ENCODE measurements at regions not wholly inside any gene's neighbourhood (a gene's known extent, or its start where the extent isn't known, plus 50 kb on each side); places are given as distances from the start of the nearest gene placed in this dataset.
A peak's percentile ranks its signal among the peaks of the same experiment; 100 is the strongest.

DNA sequence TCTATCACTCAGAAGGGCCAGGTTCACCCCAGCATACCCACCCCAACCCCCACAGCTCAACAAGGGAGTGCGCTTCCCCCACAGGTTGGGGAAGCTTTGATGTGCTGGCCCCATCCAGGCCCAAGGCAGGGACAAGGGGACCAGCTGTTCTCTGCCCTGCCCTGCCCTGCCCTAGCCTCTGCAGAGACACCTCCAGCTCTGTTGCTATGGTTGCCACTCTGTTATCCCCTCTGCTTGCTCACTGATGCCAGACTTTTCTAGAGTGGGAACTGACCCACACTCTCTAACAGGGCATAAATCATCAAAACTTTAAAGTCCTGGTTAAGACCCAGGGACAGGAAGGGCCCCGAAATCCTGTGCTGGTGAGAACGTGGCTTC, 50.4 kb upstream of the ENPP7 start:
- no peak for DNase-seq (ENCODE audit: low spot score)

DNA sequence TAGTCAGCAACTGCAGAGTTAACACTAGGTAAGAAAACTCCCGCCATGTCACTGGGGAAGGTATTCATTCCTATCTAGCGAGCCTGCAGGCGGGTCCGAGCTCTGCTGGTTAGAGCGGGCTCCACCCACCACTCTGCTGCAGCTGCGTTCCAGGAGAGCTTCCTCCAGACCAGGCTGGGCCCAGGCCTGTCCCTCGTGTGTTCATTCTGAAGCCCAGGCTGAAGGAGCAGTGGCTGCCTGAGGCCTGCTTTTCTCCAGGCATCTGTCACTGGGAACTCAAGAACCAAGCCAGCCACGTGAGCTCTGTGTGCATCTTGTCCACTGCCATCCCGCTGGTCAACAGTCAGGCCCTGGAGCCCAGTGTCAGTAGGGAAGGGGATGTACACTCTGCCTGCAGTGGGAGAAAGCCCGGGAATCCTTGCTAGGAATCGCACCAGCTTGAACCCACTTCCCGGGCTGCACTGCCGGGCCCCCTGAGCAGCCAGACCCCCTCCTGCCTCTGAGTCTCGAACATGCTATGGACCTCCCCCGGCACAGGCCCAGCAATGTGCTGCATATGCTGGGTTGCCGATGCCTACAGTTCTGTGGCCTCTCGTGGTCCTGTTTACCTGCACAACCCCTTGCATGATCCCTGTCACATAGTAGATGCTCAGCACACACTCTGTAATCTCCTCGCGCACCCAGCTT, 51.0 kb upstream of the ENPP7 start:
- DNase-seq (ENCODE audit: low spot score): no peak

DNA sequence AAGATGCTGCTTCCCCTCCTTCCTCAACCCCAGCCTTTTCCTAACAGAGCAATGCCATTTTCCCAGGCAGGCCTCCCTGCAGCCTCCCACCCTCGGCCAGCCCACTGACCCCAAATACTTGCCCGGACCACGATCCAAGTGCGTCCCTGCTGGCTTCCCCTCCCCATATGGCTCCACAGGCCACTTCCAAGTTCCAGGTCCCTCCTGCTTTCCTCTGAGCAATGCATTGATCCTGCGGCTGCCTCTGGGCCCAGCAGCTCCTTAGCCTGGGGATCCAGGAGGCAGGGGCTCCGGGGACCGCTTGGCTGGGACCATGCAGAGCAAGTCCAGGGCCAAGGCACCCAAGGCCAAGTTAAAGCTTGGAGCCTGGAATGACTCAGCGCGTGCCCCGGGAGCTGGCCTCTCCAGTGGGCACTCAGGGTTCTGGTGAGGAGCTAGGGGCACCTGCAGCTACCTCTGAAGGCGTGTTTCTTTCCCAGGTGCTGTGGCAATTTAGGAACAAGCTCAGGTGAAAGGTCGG, 51.9 kb upstream of the ENPP7 start:
- no peak for DNase-seq (ENCODE audit: low spot score)

DNA sequence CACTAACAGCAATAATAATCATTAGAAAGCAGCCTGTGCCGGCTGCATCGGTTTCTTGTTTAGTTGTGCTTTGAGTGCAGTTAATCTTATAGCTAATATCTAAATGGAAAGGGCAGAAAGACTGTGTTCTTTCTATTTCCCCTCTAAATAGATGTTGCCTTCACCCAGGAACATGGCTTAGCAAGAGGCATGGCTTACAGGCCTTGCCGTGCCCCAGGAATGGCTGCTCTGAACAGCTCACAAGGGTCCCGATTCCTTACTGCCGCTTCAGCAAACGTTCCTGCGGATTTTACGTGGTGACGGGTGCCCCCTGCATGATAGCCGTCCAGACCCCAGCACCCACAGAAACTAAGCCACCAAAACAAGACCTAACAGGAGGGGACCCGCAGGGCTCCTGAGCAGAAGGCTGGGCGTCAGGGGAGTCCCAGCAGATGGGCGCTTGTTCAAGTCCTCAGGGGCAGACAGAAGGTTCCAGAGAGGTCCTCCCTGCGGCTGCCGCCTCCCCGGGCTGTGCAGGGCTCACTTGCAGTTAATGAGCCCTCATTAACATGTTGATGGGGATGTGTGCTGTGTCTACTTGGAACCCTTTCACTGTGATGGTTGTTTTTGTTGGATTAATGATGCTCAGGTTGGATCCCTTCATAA, 52.5 kb upstream of the ENPP7 start:
- no peak for DNase-seq (ENCODE audit: low spot score)

DNA sequence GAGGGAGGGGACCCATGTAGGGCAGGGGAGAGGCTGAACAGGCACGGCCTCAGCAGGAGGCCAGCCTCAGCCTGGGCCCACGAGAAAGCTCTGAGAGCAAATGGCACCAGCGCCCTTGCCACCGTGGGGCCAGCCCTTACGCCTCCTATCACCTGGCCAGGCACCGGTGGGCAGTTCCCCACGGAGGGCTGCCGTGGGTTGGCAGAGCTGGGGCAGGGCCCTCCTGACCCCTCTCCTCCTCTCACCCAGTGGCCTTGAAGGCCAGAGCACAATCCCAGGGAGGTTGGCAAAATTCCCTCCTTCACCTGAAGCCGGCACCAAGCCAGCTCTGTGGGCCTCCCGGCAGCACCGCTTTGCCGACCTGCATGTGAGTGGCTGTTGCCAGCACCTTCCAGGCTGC, 53.1 kb upstream of the ENPP7 start:
- no peak for DNase-seq (ENCODE audit: low spot score)

DNA sequence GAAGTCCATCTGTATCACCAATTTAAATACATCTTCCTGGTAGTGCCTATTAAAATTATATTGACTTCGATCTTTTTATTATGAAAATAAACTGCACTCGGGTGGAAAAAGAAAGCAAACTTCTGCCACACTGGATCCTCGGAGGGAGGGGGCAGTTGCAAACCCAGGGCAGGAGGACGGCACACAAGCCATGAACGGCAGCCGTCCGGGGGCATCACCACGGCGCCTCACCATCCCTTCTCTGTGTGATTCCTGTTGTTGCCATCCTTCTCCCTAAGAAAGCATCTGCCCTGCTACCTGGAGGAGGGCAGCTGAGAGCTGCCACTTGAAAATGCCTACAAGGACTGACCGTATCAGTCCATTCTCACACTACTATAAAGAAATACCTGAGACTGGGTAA, 53.9 kb upstream of the ENPP7 start:
- DNase-seq (ENCODE audit: low spot score): no peak

DNA sequence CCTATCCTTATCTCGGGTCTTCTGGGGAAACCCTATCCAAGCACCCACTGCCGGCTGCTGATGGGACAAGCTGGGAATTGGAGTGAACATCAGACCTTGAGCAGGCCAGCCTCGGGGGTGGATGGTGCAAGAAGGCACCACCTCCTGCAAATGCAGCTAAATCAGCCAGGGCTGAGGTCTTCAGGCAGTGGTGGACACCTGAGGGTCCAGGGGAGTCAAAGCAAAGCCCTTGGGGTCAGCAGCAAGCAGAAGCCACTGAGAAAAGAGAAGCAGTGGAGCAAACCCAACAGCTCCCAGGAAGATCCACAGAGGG, 55.4 kb upstream of the ENPP7 start:
- DNase-seq (ENCODE audit: low spot score): no peak

DNA sequence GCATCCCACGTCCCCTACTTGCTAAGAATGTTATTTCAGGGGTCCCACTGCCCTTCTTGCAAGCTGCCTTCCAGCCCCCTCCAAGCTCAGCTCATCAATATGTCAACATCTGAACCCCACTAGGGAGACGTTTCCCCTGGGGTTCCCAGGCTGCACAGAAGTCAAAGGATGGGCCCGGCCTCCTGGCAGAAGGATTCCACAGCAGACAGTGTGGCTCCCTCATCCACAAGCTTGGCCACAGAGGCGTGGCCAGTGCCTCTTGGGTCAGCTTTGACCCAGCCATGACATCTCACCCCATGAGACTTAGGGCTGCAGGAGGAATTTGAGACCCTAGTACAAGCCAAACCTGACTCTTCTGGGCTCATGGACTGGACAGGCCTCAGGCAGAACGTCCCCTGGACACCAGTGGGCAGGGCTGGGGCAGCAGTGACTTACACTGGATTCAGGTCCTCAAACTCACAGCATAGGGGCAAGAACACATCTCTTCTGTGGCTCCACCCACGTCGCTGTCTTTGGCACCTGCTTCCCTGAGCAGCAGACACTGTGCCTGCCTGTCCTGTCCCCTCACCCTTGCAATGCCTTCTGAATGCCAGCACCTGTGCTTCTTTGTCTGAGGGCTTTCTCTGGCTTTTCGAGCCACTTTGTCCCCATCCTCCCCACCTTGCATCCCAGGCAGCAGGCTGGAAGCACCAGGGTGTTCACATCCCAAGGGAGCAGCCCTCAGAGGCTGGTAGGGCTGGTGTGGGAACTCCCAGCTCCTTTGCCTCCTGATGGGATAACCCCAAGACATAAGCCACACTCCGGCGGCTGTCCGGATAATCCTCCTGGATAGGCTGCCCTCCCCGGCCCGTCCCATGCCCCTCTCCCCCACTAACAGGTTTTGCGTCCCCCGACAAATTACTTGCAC, 56.0 kb upstream of the ENPP7 start:
- DNase-seq (ENCODE audit: low spot score): no peak

DNA sequence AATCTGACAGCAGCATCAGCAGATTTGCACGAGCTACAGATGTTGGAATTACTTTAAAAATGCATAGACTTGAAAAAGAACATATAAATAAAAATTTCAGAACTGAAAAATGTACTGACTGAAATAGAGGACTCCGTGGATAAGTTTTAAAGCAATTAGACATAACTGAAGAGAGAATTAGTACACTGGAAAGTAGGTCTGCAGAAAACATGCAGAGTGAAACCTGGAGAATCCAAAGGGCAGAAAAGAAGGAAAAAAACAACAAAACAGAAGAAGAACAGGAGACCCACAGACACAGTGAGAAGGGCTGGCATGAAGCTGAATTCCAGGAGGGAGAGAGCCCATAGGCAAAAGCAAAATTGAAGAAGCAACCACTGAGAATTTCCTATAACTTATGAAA, 57.2 kb upstream of the ENPP7 start:
- no peak for DNase-seq (ENCODE audit: low spot score)

DNA sequence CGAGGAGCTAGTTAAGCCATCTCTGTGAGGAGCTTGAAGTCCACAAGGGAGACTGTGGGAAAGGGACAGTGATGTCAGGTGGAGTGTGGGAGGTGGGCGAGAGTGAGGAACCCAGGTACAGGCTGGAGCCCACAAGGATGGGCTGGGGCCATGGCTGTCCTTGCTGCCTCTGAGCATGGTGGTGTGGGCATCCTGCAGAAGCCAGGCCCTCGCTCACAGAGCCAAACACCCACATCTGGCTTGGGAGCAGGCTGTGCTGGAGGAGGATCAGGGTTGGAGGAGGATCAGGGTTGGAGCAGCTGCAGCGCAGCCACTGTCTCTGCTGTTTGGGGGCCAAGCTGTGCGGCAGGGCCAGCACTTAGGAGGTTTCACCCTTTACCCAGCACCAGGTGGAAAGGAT, 58.2 kb upstream of the ENPP7 start:
- no peak for DNase-seq (ENCODE audit: low spot score)

DNA sequence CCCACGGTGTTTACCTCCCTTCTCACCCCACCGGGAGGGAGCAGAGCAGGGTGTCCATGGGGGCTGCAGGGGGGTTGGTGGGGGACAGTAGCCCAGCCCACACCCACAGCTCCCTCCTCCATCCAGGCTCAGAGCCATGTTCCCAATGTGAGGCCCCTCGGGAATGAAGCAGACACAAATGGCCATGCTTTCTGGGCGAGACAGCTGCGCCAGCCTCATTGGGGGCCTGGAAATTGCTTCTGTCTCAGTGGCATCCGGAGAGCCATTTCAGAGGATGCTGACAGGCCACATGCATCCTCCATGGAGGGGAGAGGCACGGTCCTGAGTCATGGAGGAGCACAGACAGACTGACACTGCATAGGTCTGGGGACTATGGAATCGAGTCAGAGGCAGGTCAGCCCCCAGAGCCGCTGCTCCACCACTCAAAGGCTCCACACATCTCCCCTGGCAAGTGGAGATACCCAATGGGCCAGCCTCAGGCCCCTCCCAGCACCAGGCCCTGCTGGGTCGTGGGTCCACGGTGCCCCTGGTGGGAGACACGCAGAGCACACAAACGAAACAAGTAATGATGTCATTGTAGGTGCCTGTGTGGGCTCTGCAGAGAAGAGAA, 59.6 kb upstream of the ENPP7 start:
- DNase-seq (ENCODE audit: low spot score): peak; percentile 58

DNA sequence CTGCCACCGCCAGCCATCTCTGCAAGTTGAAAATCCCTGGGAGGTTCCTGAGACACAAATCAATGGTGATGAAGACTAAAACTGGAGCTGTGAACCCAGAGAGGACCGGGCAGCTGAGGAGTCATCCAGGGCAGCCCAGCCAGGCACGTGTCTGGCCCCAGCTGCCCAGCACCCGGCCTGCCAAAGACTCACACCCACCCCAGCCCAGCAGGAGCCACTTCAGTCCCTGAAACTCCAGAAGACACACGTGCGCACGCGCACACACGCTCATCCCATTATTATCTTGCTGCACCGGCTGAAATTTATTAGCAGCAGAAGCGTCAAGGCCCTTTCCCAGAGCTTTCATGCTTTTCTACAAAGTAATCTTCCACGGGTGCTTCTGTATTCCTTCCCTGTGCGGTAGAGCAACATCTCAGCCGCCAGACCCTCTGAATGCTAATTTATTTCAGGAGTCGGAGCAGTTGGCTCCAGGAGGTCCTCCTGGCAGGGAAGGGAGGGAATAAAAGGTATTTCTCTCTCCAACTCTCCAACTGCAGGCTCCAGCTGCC, 59.8 kb upstream of the RBFOX3 start:
- DNase-seq (ENCODE audit: low spot score): no peak

DNA sequence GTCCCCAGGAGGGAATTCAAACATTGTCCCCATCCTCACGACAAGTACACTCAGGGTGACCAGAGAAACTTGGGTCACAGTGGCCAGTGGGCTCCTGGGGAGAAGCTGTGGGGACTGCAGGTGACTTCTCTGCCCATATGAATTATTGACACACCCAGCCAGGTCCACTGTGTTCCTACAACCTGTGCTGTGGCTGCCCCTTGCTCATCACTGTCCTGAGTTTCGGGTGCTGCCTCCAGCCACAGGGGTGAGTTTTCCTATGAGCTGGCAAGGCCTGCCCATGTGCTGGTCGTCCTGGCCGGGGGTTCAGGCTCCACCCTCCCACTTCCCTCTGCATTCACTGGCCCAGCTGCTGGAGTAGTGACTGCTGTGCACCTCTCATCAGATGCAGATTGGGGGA, 59.0 kb upstream of the RBFOX3 start:
- DNase-seq (ENCODE audit: low spot score): no peak

DNA sequence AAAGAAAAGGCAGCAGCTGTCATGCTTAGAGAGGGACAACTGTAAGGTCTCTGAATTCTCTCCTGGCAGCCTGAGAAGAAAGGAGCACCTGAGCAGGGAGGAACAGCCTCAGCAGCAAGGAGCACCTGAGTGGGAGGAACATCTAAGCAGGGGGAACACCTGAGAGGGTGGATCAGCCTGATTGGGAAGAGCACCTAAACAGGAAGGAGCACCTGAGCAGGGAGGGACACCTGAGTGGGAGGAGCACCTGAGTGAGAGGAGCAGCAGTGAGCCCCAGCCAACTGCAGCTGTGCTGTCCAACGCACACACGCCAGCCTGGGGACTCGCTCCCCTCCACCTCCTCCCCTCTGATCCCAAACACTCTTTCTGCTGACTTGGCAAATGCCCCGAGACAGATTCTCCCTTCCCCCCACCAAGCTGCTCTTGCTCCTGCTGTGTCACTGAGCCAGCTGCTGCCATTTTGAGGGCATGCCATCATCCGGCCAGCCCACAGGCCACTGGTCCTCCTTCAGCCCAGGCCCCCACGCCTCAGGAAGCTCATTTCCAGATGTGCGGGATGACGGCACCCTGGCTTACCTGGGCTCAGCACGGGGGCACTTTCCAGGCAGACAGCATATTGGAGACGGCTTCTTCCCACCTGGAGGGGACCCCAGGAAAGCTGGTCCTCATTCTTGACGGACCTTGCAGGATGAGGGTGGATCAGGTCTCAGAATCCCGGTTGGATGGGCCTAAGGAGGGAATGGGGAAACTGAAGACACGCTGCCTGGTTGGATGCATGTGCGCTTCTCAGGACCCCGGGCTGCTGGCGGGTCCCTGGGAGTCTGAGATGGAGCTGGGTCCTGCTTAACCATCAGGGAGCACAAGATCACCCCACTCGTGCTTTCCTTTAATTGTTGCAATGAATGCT, 57.7 kb upstream of the RBFOX3 start:
- no peak for DNase-seq (ENCODE audit: low spot score)

DNA sequence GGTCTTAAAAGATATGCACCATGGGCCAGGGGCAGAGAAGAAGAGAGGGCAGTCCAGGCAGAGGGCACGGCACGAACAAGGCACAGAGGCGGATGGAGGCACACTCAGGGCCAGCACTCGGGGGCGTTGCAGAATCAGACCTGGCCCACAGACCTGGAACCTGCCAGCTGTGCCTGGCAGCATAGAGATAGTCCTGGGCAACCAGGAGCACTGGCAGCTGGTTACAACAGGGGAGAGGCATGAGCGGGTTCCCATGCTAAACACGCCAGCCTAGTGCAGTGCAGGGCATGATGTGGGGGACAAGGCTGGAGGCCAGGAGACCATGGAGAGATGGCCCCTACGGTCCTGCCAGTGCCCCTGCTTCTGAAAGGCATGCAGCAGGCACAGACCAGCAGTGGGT, 56.9 kb upstream of the RBFOX3 start:
- no peak for DNase-seq (ENCODE audit: low spot score)

DNA sequence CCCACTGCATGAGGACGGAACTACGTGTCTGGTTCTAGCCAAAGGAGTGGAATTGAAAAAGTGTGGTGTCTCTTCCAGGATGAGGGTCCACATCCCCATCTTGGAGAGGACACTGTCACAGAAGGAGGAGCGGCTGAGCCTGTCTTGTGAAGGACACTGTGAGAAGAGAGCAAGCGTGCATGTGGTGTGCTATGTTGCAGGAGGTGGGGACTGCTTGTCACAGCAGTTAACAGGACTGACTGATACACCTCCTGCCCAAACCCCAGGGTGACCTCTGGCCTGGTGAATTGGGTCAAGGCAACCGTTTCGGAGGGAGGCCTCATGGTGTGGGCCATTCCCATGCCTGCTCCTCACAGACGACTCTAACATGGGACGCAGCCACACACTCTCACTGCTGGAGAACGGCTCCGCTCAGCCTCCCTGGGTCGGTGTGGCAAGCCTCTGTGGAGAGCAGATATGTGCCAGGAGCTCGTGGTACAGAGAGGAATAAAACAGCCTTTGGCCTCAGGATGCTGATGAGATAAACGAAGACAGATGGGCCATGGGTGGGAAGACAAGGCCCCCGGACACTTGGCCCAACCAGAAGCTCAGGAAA, 56.4 kb upstream of the RBFOX3 start:
- no peak for DNase-seq (ENCODE audit: low spot score)

DNA sequence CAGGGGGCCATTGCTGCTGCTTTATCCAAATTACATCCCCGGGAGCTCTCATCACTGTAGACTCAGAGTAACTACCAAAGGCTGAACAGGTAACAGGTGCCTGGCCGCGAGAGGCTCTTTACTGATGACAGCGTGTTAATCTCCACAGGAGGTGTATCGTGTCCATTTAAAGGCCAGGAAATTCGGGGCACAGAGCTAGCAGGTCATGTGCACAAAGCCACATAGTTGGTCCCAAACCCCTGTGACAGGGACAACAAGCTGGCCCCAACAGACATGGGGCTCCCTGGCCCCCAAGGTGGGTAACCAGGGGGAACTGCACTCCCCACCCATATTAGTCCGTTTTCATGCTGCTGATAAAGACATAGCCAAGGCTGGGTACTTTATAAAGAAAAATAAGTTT, 55.3 kb upstream of the RBFOX3 start:
- DNase-seq (ENCODE audit: low spot score): no peak

DNA sequence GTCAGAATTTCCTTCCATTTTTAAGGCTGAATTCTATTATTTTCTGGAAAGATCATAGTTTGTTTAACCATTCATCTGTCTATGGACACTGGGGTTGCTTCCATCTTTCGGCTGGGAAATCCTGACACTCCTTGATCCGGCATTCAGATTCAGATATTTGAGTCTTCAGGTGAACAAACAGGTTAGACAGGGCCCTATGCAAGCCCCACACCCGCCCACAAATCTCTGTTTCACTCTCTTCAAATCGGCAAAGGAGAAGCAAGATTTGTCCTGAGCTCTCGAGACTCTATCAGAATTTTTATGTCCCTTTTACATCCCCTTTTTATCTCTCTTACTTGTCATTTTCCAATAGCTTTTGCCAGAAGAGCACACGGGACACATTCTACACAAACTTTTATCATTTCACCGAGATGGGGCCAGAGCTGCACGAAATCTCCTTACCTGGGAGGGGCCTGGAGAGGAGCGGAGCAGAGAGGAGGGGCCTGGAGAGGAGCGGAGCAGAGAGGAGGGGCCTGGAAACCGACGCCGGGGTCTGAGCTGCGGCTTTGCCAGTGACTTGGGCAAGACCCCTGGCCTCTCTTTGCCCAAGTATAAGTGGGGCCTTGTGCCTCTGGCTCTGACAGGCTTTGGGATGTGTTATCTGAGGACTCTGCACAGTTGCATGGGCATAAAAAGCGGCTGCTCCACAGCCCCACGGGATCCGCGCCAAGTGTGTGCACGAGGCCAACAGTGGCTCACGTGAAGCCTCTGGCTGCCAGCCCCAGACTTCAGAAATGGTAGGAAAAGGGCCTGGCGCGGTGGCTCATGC, 54.3 kb upstream of the RBFOX3 start:
- no peak for DNase-seq (ENCODE audit: low spot score)

DNA sequence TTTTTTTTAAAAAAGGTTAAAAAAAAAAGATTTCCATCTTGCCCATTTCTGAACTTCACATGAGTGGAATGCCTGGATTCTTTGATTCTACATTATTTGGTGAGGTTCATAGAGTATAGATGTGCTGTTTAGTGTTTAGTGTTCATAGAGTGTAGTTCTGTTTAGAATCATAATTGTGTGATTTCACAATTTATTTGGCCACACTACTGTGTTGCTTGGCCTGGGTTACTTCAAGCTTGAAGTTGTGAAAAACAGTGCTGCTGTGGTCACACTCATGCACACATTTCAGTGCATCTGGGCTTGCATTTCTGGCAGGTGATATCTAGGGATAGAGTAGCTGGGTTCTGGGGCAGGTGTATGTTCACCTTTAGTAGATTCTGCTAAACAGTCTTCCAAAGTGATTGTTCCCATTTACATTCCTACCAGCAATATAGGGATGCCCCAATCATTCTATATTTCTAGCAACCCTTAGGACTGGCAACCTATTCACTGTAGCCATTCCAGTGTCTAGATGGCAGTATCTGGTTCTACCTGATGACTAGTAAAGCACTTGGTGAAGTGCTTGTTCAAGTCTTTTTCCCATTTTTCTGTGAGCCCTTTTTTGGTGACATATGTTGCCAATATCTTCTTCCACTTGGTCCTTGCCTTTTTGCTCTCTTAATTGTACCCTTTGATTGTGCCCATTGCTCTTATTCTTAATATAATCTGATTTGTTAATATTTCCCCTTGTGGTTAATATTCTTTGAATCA, 50.6 kb upstream of the RBFOX3 start:
- DNase-seq (ENCODE audit: low spot score): no peak
